HUDEP-2 (cell line): ENCODE measurements at regions not wholly inside any gene's neighbourhood (a gene's known extent, or its start where the extent isn't known, plus 50 kb on each side); places are given as distances from the start of the nearest gene placed in this dataset.
"Not testable (repeated sequence)": the region's sequence is repeated elsewhere in the genome, so short reads cannot be mapped to it uniquely, and the experiment has no call there.

Experiments used
- DNase-seq, 76 experiments: peaks; one replicate each; lab custom pipeline; 2025; ENCODE audit not compliant: unreplicated experiment in 76 of 76; lab: John Stamatoyannopoulos, UW

DNA sequence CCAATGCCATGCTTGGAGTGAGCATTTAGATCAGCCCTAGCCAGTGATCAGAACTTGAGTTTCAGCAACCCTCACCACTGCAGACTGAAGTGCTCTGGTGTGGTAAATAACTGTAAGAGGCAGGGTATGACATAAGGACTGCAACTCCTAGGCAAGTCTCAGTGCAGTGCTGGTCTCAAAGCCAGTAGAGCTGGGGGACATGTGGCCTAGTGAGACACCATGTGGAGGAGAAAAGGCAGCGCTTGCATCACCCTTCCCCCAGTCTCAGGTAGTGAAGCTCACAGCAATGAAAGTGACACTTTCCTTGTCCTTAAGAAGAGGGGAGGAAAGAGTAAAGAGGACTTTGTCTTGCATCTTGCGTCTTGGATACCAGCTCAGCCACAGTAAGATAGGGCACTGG lies 386.8 kb upstream of the POT1 start:
- peak in 48 of 76 experiments; percentile 0 to 62 (median 10) for DNase-seq

DNA sequence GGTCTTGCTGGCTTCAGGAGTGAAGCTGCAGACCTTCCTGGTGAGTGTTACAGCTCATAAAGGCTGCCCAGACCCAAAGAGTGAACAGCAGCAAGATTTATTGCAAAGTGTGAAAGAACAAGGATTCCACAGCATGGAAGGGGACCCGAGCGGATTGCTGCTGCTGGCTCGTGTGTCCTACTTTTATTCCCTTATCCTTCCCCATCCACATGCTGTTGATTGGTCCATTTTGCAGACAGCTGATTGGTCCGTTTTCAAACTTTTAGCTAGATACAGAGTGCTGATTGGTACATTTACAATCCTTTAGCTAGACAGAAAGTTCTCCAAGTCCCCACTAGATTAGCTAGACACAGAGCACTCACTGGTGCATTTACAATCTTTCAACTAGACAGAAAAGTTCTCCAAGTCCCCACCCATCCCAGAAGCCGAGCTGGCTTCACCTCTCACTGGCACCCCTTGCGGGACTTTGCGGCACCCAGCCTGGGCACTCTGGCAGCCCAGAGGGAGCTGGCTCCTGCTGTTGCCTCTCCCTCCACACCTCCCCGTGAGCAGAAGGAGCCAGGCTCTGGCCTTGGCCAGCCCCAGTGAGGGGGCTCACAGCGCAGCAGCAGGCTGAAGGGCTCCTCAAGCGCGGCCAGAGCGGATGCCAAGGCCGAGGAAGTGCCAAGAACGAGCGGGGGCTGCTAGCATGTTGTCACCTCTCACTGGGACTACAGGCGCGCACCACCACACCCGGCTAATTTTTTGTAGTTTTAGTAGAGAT lies 369.6 kb upstream of the POT1 start:
- DNase-seq: no peak

DNA sequence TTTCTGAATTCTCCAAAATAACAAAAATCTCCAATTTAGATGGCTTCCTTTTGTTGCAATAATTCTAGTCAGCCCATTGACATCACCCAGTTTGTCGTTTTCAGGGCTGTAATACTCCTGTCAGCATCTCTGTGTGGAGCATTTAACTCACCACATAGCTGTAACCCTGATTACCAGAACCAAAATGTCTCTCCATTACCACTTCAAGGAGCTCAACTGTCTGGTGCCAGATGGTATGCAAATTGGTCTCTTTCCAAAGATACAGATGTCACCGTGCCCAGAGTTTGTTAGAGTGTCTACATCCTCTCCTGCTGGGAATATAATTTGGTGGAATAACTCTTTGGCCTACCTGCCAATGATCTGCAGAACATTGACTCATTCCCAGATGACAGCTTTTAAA lies 350.3 kb upstream of the POT1 start:
- DNase-seq: no peak

DNA sequence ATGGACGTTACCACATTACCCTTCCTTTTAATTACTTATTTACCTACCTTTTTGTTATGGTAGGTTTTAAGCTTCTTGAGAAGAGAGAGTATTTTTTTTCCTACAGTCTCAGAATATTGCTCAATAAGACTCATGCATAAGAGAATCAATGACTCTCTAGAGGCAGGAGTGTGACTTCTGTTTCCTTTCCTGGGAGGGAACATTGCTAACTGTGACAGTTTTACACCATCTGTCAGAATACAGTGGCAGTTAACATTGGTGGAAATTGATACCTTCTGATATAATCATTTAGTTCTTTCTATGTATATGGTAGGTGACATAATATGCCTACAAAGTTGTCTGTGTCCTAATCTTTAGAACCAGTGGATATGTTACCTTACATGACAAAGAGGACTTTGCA lies 348.7 kb upstream of the POT1 start:
- no peak for DNase-seq

DNA sequence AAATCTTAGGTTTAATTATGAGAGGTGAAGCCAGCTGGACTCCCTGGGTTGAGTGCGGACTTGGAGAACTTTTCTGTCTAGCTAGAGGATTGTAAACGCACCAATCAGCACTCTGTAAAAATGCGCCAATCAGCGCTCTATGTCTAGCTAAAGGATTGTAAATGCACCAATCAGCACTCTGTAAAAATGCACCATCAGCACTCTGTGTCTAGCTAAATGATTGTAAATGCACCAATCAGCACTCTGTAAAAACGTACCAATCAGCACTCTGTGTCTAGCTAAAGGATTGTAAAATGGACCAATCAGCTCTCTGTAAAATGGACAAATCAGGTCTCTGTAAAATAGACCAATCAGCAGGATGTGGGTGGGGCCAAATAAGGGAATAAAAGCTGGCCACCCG lies 345.1 kb upstream of the POT1 start:
- not testable (repeated sequence) for DNase-seq

DNA sequence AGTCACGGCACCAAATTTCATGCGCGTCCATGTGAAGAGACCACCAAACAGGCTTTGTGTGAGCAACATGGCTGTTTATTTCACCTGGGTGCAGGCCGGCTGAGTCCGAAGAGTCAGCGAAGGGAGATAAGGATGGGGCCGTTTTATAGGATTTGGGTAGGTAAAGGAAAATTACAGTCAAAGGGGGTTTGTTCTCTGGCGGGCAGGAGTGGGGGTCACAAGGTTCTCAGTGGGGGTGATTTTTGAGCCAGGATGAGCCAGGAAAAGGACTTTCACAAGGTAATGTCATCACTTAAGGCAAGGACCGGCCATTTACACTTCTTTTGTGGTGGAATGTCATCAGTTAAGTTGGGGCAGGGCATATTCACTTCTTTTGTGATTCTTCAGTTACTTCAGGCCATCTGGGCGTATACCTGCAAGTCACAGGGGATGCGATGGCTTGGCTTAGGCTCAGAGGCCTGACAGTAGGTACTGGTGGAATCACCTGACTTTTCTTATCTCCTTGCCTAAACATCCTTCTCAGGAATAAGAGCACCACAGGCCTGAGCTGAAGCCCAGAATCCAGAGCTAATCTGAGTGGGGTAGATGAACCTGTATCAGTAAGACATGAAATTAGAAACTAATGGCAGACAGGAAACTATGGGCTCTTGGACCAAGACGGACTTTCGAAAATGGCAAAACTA lies 334.7 kb upstream of the POT1 start:
- DNase-seq: not testable (repeated sequence)

DNA sequence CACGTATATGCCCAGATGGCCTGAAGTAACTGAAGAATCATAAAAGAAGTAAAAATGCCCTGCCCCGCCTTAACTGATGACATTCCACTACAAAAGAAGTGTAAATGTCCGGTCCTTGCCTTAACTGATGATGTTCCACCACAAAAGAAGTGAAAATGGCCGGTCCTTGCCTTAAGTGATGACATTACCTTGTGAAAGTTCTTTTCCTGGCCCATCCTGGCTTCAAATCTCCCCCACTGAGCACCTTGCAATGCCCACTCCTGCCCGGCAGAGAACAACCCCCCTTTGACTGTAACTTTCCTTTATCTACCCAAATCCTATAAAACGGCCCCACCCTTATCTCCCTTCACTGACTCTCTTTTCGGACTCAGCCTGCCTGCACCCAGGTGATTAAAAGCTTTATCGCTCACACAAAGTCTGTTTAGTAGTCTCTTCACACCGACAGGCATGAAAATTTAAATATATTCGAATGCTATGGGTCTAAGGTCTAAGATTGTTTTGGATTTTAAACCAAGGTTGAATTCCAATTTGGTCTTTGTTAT lies 329.3 kb upstream of the POT1 start:
- peak in 56 of 76 experiments; percentile 3 to 75 (median 38) for DNase-seq

DNA sequence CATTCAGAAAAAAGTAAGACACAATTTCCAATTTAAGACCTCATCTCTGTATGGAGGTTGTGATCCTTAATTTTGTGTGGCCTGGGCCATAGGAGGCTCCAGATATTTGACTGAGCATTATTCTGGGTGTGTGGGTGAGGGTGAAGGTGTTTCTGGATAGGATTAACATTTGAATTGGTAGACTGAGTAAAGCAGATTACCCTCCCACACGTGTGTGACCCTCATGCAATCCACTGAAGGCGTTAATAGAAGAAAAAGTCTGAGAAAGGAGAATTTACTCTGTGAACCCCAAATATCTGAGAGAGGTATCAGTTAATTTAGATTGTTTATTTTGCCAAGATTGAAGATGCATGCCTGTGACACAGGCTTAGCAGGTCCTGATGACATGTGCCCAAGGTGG lies 328.0 kb upstream of the POT1 start:
- DNase-seq: no peak

DNA sequence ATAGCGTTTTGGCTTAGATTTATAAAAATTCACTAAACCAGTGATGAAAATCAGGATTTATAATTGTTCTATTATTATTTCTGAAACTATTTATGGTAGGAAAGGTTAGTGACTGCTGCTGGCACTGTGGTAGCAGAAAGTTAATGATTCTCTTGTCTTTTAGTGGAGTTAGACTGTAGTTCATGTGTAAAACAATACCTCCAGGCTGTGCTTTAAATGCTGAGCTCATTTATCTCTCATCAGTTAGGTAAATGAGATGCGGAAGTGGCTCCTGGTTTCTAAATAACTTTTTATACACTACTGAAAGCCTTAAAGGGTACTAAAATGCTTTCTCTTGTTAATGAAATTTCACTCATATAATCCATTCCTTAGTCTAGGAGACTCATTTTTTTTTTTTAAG lies 326.8 kb upstream of the POT1 start:
- no peak for DNase-seq

DNA sequence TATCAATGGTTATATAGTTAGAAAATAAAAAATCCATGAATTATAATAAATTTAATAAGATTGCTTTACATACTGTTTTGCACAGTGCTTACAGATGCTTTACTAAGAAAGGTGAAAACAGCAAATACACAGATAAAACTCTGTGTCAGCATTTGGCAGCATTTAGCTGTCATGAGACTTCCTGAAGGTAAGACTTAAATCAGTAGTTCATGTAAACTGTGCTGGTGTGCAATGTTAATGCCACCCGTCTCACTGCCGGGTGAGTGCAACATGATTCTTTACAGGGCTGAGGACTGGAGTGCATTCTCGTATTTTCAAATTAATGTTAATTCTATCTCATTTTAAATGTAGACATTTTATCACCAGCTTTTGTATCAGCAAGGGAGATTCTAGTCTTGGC lies 326.2 kb upstream of the POT1 start:
- no peak for DNase-seq

DNA sequence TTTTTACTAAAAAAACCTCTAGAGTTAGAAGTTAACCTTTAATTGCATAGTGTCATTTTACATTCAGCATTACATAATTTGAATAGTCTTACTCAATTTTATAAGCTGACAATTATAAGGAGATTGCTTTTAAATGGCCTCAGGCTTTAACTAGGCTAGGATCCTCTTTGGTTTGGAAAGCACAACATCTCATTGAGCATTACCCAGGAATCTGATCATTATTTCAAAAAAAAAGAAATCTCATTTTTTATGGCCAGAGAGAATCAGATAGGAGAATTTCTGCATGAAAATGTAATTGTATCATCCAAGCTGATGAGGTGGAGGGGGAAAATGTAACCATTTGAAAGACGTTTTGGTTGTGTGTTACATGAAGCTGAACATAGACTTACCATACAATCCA lies 324.9 kb upstream of the POT1 start:
- no peak for DNase-seq

DNA sequence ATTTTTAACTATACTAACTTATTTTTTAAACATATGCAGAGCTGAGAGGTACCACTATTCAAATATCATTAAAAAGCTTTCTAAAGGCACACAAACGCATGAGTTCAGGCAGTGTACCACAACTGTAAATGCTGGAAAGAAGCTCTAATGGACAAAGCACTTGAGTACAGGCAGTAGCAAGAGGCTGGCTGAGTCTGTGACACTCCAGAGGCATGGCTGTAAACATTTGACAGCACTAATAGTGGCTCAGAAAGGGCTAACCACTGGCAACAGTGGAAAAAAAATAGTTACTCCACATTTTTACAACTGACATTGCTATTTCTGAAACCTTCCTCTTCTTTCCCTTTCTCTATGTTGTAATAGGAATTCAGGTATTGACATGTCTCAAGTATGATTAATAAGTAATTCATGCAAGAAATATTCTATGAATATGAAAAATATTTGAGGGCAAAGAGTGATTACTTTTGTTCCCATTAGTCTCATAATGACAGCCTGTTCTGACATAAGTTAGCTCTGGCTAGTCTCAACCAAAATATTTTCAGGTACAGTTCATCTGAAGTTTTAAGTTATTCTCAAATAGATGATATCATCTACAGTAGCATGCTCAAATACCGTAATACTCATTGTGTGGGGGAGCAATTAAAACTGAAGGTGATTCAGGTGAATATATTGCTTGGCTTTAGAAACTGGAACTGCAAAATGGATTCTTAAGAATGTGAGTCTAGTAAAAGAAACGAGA lies 324.0 kb upstream of the POT1 start:
- no peak for DNase-seq

DNA sequence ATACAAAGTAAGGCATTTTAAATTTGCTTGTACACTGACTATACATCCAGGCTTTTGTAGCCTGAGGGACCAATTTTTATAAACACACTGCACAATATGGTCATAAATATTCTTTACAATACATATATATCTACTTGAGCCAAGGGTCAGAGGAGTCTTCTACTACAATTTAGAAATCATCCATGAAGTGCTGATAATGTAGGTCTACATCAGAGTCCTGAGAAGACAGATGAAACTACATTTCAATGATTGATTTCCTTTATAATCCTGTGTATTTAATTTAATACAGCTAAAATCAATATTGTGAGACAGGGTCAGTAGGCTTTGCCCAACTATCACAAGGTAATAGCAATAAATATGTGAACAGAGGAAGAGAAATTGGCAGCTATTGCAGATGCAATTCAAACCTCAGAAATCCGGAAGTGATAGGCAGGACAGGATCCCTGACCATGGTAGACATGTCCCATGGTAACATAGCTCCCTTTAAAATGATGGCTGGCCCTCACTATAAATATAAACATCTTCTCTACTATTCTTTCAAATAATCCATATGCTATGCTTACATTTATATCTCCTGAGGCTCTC lies 318.0 kb upstream of the POT1 start:
- DNase-seq: no peak

DNA sequence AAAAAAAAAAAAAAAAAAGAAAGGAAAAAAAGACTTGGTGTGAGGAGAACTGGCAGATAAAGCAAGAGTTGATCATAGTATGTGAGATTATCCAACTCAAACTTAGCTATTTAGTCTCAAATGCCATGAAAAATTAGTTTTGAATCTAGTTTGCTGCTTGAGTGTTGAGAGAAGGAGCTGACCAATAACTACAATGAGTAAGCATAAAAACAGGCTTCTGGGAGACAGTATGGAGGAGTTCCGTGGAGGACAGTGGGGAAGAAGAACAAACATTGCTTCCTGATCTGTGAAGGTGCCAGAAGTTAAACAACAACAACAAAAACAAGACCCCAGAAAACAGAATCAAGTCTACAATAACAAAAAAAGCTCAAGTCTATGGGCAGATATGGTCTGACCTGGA lies 317.1 kb upstream of the POT1 start:
- no peak for DNase-seq

DNA sequence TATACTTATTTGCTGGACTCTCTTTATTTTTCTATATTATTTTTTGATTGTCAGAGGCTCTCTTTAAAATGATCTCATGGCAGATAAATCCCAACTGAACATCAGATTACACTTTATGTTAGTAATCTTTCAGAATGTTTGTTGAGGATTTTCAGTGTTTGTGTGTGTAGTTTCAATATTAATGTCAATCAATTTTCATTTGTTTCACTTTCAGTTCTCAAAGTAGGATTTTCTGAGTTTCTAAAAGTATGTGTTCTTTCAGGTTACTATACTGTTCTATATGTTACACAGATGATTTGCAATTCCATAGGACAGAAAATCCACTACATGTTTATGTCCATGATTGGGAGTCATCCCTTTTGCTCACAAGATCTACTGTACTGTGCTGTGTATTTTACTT lies 311.9 kb upstream of the POT1 start:
- no peak for DNase-seq

DNA sequence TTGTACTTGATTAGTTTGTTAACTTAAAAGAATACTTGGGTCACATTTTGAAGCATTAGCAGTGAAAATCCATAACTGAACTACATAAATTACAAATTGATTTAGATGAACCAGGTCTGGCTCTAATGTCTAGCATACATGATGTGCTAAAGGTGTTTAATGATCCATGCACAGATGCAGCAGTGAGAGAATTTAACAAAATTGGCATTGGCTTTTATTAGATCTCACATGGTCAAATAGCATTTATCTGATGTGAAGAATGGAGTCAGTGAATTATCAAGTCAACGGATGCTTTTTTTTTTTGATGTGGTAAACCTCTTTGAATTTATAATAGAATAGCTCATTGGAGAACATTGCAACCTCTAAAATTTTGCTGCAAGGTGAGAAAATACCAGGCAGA lies 293.0 kb upstream of the POT1 start:
- DNase-seq: no peak

DNA sequence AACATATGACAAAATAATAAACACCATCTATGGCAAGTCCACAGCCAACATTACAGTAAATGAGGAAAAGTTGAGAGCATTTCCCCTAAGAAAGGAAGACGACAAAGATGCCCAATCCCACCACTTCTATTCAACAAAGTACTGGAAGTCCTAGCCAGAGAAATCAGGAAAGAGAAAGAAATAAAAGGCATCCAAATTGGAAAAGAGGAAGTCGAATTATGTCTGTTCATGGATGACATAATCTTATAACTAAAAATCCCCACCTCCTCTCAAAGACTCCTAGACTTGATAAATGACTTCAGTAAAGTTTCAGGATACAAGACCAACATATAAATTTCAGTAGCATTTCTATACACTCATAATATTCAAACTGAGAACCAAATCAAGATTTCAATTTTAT lies 288.5 kb upstream of the POT1 start:
- DNase-seq: no peak

DNA sequence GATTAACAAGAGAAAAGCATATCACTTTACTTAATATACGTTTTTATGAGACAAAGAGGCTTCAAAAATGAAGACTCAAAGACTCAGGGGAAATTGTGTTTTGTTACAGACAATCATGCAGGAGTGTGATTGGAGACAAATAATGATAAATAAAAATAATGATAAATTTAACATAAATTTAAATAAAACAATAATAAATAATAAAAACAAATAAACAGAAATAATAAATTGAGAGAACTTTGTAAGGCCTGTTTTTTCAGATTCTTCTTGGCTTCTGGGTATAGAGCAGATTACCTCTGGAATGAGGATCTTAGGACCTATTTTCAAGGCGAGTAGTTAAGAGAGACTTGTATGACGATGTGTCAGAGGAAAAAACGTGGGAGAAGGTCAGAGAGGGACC lies 271.4 kb upstream of the POT1 start:
- no peak for DNase-seq

DNA sequence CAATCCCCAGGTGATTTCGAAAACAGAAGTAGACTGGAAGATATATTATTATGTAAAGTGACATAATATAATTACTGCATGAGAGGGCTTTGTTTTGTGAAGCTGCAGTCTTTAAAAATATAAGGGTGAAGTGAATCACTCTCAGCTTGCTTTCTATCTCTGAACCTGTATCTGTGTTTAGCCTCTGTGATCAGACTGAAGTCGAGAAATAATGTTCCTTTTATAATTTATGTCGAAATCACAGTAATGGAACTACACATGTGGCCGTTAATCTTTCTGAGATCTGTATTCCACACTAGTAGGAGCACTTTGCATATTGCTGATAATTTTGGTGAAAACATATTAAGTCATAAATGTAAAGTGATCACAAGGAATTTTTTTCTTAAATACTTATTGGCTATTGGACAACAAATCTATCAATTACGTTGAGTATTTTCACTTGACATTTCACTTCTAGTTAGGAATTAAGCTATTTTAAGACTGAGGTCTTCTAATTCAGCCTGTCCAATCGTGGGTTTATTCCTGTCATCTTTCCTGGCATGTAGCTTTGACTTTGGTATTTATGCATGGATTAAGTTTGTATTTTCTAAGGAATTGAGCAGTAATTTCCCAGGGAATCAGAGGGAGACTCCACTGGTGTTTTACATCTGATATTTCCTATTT lies 268.2 kb upstream of the POT1 start:
- no peak for DNase-seq

DNA sequence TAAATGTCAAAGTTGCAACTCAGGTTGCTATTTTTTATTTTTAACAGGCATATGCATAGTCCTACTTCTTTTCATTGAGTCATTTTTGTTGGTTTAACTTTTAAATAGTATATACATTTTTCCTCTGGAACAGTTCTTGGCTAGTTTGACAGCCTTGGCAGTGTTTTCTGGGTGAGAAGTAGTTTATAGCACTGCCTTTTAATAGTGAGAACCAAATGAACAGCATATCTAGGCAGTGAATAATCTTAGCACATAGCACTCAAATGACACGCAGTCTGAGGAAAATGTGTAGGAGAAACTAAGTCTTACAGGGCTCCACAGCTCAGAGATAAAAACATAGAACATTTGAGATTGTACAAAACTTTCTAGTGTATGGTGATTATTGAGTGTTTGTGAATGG lies 265.5 kb upstream of the POT1 start:
- DNase-seq: no peak

DNA sequence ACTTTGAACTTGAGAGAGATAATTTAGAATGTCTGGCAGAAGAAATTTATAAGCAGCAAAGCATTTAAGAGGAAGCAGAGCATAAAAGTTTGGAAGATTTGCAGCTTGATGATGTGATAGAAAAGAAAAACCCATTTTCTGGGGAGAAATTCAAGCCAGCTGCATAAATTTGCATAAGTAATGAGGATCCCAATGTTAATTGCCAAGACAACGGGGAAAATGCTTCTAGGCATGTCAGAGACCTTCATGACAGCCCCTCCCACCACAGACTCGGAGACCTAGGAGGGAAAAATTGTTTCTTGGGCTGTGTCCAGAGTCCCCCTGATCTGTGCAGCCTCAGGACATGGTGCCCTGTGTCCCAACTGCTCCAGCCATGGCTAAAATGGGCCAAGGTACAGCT lies 263.6 kb upstream of the POT1 start:
- DNase-seq: no peak
